ENCODE measurements at regions not wholly inside any gene's neighbourhood (a gene's known extent, or its start where the extent isn't known, plus 50 kb on each side); places are given as distances from the start of the nearest gene placed in this dataset.
A peak's percentile ranks its signal among the peaks of the same experiment; 100 is the strongest.

DNA sequence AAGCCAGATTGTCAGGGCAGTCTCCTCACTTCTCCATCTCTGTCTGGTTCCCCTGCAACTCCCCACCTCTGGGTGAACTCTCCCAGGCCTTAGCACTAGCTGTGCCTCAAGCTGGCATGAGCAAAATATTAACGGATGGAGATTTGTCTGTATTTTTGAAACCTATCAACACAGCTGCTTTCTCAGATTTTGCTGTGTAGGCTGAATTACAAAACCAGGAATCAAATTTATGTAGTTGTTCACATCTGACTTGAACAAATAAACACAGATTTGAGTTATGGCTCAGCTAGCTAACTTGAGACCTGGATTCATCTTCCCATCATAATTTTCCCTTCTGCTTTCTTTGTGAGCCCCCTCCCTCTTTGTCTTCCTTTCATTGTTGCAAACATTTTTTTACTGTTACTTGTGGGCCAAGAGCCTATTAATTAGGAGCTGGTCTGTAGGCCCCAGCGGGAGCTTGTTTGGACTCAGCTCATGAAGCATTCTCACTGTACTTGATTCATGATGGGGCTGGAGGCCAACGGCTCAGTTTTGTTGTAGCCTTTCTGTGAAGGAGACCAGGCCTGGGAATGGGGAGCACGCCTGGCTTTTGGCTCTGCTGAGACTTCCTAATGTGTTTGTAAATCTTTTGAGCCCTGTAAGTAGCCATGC, 164.1 kb upstream of the GATA6 start:
- Histone ChIP-seq H3K27me3 (no peaks in the 10 kb centered on the region), H3K36me3 (no peaks in the 10 kb centered on the region), H3K9me3 (peaks cover 0 to 4% (median 2%) of the 10 kb centered on the region in 4 donors), H3K4me1 (peaks cover 0 to 18% (median 13%) of the 10 kb centered on the region in 4 donors), H3K4me3 (no peak overlapping the region), H3K27ac (no peak overlapping the region)
- peak; percentile 69 for DNase-seq
- WGBS, 2 donors, result 65 to 83% methylated on average over 4 of the region's 4 CpGs
- intact Hi-C loops (cut with DNase I), result no loop called here
- TF ChIP-seq EP300 (IDR thresholded peaks at IDR 0.05), result no peak
- peak in 3 of 4 donors; percentile 28 to 77 (median 73) for TF ChIP-seq POLR2AphosphoS5 (IDR thresholded peaks at IDR 0.05)

DNA sequence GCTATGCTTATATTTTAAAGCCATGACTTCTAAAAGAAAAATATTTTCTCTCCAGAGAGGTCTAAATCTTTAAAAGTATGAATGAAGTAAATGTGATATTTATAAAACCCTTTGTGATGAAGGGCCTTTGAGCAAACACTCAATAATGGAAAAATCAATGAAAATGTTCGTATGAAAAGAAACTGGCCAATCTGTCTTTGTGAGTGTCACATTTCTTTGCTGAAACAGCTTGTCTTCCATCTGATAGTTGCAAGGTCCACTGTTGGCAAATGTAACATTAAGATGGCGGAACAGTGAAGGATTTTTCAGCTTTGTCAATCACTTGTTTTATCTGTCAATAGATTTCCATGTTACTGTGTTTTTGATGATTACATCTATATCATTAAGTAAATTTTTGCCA, 162.9 kb upstream of the GATA6 start:
- H3K27ac ChIP-seq, result no peak overlapping the region
- intact Hi-C loops (cut with DNase I), result no loop called here
- H3K4me3 ChIP-seq, result no peak overlapping the region
- no peaks in the 10 kb centered on the region for H3K27me3 ChIP-seq
- H3K9me3 ChIP-seq, result peaks cover 0 to 4% (median 2%) of the 10 kb centered on the region in 4 donors
- no peak for DNase-seq
- no peaks in the 10 kb centered on the region for H3K36me3 ChIP-seq
- H3K4me1 ChIP-seq, result peaks cover 0 to 18% (median 13%) of the 10 kb centered on the region in 4 donors
- TF ChIP-seq POLR2AphosphoS5 (IDR thresholded peaks at IDR 0.05) (no peak), POLR2A (IDR thresholded peaks at IDR 0.05) (no peak), EP300 (IDR thresholded peaks at IDR 0.05) (no peak)
- TF ChIP-seq, protein P1, sequence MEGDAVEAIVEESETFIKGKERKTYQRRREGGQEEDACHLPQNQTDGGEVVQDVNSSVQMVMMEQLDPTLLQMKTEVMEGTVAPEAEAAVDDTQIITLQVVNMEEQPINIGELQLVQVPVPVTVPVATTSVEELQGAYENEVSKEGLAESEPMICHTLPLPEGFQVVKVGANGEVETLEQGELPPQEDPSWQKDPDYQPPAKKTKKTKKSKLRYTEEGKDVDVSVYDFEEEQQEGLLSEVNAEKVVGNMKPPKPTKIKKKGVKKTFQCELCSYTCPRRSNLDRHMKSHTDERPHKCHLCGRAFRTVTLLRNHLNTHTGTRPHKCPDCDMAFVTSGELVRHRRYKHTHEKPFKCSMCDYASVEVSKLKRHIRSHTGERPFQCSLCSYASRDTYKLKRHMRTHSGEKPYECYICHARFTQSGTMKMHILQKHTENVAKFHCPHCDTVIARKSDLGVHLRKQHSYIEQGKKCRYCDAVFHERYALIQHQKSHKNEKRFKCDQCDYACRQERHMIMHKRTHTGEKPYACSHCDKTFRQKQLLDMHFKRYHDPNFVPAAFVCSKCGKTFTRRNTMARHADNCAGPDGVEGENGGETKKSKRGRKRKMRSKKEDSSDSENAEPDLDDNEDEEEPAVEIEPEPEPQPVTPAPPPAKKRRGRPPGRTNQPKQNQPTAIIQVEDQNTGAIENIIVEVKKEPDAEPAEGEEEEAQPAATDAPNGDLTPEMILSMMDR (IDR thresholded peaks at IDR 0.05), result no peak
- 92 to 95% methylated on average over 2 of the region's 2 CpGs for WGBS, 2 donors

DNA sequence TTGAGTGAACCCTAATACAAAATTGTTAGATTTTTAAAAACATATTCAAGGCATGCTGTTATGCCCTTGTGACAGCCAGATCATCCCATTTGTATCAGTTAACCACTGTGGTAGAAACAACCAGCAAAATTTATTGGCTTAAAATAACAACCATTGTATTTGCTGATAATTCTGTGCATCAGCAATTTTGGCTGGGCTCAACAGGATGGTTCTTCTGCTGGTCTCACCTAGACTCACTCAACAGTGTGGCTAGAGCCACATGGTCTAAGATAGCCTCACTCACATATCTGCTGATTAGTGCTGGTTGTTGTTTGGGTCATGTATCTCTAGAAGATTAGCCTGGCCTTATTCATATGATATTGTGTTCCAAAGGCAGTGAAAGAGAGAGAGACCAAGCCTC, 160.1 kb upstream of the GATA6 start:
- Histone ChIP-seq H3K36me3 (no peaks in the 10 kb centered on the region), H3K9me3 (peaks cover 0 to 4% (median 3%) of the 10 kb centered on the region in 4 donors), H3K4me1 (peaks cover 0 to 18% (median 13%) of the 10 kb centered on the region in 4 donors), H3K27me3 (no peaks in the 10 kb centered on the region), H3K4me3 (no peak overlapping the region), H3K27ac (no peak overlapping the region)
- intact Hi-C loops (cut with DNase I), result no loop called here
- no peak for DNase-seq
- no peak for TF ChIP-seq POLR2A (IDR thresholded peaks at IDR 0.05)
- TF ChIP-seq POLR2AphosphoS5 (IDR thresholded peaks at IDR 0.05), result no peak
- no peak for TF ChIP-seq EP300 (IDR thresholded peaks at IDR 0.05)
- TF ChIP-seq, protein P1 (IDR thresholded peaks at IDR 0.05), result no peak

DNA sequence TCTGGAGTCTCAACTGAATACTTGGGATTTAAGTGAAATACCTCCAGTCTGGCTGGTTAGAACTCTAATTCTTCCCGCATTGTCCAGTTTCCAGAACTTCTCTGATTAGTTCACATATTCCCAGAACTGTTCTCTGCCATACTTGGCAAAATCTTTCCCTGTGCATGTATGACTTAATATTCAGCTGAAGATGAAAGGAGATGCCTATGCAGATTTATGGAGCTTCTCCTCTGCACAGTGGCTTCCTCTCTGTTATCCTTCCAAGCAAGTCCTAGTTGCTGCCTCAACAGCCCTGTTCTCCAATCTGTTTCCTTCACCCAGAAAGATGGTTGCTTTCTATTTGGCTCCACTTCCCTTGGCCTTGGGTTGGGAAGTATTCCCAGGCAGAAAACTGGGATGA, 155.4 kb upstream of the GATA6 start:
- H3K27me3 ChIP-seq, result no peaks in the 10 kb centered on the region
- H3K4me1 ChIP-seq, result no peaks in the 10 kb centered on the region
- 92 to 93% methylated on average over 1 of the region's 1 CpG for WGBS, 2 donors
- peaks cover 0 to 4% (median 1%) of the 10 kb centered on the region in 4 donors for H3K9me3 ChIP-seq
- intact Hi-C loops (cut with DNase I), result no loop called here
- no peaks in the 10 kb centered on the region for H3K36me3 ChIP-seq
- DNase-seq, result no peak
- H3K27ac ChIP-seq, result no peak overlapping the region
- no peak overlapping the region for H3K4me3 ChIP-seq
- TF ChIP-seq EP300 (IDR thresholded peaks at IDR 0.05), result no peak
- TF ChIP-seq, protein P1 (IDR thresholded peaks at IDR 0.05), result no peak
- no peak for TF ChIP-seq POLR2A (IDR thresholded peaks at IDR 0.05)
- no peak for TF ChIP-seq POLR2AphosphoS5 (IDR thresholded peaks at IDR 0.05)

DNA sequence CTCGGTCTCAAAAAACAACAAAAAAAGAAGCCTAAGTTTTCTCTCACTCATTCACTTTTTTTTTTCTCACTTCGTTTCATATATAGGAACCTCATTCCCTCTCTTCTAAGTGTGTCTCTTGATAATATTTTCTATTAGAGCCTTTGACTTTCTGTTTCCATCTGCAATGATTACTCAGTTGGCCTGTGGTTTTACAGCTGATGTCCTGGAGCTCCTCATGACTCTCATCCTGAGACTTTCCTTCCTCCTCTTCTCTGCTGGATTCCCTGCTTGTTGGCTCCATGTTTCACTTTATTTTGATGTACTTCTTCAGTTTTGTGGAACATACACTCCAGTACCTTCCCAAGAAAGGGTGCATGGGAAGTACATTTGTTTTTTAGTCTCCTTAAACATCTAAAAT, 154.2 kb upstream of the GATA6 start:
- intact Hi-C loops (cut with DNase I), result no loop called here

More for the DNA sequence above, 154.2 kb upstream of the GATA6 start:
- H3K4me3 ChIP-seq, result no peak overlapping the region
- TF ChIP-seq POLR2AphosphoS5 (IDR thresholded peaks at IDR 0.05) (no peak), EP300 (IDR thresholded peaks at IDR 0.05) (no peak), POLR2A (IDR thresholded peaks at IDR 0.05) (no peak)
- TF ChIP-seq, protein P1 (IDR thresholded peaks at IDR 0.05), result no peak
- H3K4me1 ChIP-seq, result no peaks in the 10 kb centered on the region
- H3K27me3 ChIP-seq, result no peaks in the 10 kb centered on the region
- H3K36me3 ChIP-seq, result no peaks in the 10 kb centered on the region
- DNase-seq, result no peak
- no peak overlapping the region for H3K27ac ChIP-seq
- WGBS, 2 donors, result 84 to 94% methylated on average over 2 of the region's 2 CpGs
- H3K9me3 ChIP-seq, result peaks cover 0 to 3% (median 0%) of the 10 kb centered on the region in 4 donors
